NCI-H2081 treated with DMSO at 0.1 percent for 48 hours (cell line): ENCODE measurements at regions not wholly inside any gene's neighbourhood (a gene's known extent, or its start where the extent isn't known, plus 50 kb on each side); places are given as distances from the start of the nearest gene placed in this dataset.

Experiments used
- DNase-seq: peaks from one replicate; lab custom pipeline; 2025; lab: John Stamatoyannopoulos, UW

DNA sequence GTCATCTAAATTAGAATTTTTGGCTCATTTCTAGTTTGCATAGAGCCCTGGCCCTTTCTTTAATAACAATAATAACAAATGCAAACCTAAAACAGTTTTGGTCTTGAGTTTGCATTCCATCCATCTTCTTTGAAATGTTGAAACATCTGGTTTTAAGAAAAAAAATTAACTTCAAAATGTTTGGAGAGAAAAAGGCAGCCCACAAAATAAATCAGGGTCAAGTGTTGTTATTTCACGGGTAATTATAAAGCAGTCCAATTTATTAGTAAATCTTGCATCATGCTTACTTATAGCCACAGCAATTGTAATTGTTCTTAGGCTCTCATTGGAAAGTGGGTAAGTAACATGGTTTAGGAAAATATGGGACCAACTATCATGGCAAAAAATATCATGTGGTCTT is 247.0 kb upstream of the MEF2C start:
- DNase-seq: no peak

DNA sequence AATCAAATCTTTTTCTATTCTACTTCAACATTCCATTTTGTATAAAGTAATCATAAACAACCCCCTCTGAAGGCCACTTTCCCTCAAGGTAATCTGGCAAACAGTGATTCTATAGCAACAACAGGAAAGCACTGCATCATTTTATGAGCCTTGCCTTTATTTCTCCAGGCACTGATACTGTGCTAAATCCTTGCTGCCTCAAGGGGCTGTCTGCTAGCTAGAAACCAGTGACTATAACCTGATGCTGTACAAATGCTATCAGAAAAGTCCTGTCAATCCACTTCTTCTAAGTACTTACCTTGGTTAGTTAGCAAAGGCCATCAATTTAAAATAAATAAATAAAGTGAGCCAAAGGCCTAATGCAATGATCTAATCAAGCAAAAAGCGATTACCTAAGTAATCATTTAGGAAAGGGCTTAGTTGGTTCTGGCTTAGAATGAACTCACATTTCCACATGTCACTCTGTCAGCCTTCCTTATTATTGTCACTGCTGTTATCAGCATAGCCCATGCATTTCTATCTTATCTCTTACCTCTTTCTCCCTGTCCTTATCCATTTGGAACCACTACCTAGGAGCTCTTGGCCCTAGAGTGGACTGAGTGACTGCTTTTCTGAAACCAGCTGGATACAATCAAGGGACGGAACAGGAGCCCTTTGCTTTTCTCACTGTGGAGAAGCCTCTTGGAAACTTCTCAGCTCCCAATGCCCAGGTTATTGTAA is 246.1 kb upstream of the MEF2C start:
- no peak for DNase-seq

DNA sequence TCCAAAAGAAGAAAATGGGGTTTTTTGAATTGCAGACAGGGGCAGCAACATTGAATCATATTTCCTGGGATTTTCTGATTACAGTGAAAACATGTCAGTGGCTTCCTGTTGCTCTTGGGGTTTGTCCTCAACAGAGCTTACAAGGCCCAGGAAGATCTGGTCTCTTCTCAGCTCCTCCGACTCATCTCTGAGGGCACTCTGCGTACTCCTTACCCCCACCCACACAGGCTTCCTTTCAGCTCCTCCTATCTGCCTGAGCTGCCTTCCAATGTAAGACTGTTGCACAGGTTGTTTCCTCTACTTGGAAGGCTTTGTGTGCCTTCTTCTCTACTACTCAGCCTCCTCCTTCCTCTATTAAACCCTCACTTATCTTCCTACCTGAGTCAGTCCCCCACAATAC is 245.1 kb upstream of the MEF2C start:
- no peak for DNase-seq

DNA sequence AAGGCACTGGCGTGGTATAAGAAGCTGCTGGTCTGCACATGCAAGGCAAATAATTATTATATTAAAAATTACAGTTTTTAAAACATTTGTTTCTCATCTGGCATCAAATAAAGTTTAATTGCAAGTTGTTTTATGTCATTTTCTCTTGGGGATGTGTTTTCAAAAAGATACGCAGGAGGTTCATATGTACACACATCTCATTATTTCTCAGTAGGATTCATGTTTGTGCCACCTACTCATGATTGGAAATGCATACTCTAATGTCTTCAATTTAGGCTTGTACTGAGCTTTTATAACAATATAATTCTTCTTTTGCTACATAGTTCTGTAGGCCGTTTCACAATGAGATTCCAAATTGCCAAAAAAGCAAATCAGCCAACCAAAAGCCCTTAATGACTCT is 244.2 kb upstream of the MEF2C start:
- no peak for DNase-seq

DNA sequence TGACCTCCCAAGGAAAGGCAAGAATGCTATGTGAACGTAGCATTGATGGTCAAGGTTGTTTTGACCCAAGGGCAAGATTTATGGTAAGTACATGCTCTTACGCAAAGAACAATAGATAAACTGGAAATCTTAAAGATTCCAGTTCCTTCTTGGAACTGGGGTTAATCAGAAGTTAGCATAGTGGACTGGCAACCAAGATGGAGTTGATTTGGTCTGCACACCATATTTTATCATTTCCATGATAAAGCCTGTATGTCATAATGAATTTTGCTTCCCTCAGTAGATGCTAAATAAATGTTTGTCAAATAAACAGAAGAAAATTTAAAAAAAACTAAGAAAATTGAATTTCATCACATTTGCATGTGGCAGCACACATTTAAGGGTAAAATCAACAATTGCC is 242.4 kb upstream of the MEF2C start:
- no peak for DNase-seq

DNA sequence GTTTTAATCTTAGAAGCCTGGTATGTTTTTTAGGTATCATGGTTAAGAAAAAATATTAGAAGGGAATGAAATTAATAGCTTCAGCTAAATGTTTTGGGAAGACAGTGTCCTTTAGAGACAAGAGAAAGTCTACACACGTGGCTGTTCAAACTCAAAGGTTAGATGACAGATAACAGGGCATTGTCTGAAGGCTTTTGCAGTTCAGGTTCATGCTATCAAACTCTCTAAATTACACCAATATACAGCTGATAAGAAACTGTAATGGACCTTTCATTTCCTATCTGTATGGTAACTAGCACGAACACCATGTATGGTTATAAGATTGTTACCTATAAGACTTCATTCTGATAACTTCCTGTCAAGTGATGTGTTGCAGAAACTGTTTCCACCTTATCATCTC is 240.6 kb upstream of the MEF2C start:
- no peak for DNase-seq

DNA sequence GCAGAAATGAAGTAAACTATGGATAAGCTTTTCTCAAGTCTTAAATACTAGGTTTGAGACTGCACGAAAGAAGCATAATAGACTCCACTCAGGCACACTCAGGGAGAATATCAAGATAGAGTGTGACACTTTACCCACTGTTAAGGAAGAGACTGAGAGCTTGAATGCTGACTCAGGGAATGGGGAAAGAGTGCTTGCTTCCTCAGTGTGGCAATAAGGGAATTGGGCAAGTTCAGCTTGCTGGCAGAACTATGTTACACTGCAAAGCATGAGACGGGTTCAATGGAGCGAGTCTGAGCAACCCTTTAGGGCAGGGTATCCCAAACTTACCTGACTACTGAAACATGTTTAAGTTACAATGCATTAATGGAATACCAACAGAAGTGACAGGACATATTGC is 237.7 kb upstream of the MEF2C start:
- DNase-seq: no peak

DNA sequence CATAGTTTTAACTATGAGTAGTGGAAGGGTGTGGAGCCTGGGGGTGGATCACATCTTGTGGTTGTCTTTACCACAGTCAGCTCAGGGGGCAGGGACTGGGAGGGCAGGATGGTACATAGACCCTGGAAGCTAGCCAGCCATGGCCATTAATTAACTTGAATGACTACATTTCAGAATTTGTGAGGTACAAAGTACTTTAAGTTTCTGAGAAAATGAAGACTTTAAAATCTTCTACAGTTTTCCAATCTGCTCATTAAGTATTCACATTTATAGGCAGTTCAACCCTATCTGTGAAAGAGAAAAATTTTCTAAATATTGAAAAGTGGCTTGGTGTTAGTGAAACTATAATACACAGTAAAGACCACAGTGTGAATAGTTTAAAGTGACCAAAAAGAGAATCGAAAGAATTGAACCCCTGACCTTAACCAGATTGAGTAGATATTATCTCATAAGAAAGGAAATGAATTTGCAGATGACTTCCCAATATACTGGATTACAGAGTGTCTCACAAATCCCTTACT is 234.2 kb upstream of the MEF2C start:
- DNase-seq: no peak

DNA sequence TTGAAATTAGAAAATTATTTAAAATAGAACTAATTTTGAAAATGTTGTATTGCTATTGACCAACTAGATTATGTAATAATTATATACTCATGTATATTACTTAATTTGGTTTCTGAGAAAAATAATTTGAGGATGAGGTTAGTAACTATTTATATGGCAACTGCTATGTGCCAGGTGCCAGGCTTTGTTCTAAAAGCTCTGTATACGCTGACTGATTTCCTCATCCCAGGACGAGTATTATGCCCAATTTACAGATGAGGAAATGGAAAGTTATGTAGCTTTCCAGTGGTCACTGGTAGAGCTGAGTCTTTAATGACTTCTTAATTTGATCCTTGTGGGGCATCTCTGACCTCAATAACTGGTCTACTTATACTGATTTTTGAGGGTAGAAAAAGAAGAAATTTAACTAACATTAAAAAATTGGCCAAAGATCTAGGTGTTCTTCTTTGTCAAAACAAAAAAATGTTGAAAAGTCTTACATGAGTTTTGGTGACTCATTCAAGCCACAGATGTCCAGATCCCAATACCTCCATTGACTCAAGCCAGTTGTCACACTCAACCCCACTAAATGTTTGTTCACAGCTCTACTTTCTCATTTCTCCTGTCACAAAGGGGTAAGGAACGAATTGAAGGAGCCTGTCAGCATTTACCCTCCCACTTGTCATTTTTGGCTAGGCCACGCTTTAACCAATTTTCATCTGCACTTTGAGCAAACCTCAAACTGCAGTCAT is 228.1 kb upstream of the MEF2C start:
- DNase-seq: no peak

DNA sequence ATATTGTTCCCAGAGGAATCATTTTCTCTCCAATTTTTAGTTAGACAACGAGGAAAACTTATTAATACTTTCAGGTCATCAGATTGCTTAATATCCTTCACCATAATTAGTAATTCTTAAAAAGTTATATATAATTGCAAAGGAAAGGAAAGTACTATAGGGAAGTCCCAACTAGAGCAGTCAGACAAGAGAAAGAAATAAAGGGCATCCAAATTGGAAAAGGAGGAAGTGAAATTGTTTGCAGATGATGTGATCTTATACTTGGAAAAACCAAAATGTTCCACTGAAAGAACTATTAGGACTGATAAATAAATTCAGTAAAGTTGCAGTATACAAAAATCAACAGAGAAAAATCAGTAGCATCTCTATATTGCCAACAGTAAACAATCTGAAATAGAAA is 223.5 kb upstream of the MEF2C start:
- DNase-seq: no peak

DNA sequence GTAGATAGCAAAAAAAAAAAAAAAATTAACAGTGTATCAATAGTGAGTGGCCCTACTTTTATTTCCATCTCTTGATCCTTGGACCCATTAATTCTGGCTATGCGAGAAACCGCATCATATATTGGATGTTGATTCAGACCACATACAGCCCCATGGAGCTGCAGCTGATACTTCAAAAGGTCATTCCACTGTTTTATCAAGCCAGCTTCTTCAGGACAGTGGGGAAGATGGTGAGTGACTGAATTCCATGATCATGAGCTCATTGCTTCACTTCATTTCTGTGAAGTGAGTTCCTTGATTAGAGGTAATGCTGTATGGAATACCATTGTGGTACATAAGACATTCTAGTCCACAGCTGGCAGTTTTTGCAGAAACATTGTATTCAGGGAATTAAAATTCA is 222.9 kb upstream of the MEF2C start:
- DNase-seq: no peak

DNA sequence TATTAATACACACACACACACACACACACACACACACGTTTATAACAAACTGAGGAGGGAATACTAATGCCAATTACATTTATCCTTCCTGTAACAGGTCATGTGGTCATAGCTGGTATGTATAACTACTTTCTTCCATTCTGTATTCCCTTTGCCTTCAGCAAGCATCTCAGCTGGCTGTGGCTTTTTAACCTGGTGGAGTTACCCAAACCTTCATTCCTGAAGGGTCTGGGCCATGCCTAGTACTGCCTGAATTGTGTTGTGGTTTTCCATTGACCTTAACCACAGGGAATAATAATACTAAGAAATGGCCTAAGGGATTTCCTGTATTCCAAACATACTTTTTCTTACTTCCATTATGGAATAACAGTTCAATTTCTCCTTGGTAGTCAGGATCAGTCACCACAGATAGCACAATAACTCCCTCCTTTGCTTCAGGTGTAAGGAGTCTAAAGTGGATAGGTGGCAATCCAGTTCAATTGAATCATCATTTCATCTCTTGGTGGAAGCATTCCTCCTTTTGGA is 222.2 kb upstream of the MEF2C start:
- no peak for DNase-seq

DNA sequence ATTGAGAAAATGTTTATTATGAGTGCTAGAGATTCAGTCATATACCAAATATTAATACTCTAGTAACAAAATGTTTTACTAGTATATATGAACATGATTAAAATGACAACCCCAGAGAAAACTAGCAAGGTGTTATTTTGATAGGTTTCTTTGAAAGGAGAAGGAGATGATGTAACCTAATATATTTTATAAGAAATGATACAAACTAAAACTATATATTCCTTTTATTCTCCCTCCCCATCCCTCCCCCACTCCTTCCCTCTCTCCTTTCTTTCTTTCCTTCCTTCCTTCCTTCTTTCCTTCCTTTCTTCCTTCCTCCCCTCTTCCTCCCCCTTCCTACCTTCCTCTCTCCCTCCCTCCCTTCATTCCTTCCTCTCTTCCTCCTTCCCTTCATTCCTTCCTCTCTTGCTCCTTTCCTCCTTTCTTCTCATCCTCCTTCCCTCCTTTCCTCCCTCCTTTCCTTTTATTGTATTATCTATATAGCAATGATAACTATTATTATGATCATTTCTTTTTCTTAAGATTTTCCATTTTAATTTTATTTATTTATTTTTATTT is 215.3 kb upstream of the MEF2C start:
- DNase-seq: no peak

DNA sequence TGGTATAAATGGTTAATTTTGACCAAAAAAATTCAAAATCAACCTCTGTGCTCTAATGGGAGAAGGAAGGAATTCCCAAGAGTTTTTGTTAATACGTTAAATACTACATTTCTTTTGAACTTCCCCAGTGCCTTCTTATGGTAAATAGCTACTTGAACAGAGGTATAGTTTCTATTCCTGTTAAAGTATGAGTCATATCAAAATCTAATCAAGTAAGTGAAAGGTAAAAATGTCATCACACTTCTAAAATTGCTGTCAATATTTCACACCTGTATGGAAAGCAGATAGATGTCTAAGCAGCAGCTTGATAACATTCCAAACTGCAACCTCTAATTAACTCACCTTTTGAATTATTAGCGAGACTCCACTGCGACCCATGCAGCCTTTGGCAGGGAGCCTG is 214.1 kb upstream of the MEF2C start:
- no peak for DNase-seq

DNA sequence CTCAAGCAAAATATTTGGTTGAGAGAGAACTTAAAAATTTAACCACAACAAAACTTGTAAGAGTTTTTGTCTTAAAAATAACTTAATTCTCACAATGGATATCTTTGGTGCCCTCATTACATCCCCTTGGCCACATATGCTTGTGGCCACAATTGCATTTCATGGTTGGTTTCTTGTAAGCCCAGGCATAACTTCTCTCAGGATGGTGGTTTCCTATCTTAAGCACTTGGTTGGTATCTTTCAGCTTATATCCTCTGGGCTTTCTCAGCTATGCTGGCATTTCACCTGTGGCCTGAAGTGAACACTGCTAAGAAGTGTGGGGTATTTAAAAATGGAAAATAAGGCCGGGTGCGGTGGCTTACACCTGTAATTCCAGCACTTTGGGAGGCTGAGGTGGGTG is 212.4 kb upstream of the MEF2C start:
- DNase-seq: no peak

DNA sequence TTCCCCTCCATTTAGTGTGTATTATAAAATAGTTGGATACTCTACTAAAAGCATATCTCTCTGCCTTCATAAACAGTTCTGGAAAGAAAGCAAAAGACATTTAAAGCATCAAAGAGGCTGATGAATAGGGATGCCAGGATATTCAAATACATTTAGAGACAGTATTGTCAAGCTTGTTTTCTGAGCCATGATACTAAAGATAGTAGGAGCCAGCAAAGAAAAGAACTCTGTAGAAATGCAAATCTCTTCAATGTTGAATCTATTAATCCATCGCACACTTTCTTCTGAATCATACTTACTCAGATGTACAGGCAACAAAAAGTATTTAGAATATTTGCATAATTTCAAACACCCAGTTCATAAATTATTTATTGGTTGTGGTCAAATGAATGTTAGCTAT is 207.1 kb upstream of the MEF2C start:
- DNase-seq: no peak

DNA sequence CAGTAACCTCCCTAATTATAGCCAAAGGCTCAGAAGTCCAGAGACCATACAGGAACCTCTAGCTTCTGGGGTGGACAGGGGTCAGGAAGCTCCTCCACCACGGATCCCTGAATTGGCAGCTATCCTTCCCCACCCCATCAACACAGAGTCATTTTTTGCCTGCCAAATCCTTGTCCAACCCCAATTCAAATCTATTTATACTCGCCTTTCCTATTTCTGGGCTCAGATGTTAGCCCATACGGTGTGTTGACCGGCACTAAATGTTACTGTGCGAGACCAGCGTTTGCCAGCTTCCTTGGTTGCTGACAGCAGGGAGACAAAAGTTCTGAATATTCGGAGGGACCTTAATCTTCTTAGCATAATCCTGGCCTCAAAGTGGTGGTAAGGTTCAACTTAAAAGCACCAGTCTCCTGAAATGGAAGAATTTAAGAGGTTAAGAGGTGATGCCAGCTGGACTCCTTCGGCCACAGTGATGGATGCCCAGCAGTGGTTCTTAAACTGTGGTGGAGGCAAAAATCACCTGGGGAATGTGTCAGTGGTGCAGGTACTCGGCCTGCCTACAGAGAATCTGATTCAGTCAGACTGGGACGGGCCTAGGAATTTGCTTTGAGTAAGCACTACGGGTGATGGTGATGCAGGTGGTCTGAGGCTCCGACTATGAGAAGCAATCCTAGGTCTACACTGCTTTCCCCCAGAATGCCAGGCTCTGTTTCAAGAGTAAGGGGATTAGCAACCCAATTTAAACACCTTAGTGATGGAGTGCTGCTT is 204.8 kb upstream of the MEF2C start:
- DNase-seq: no peak

DNA sequence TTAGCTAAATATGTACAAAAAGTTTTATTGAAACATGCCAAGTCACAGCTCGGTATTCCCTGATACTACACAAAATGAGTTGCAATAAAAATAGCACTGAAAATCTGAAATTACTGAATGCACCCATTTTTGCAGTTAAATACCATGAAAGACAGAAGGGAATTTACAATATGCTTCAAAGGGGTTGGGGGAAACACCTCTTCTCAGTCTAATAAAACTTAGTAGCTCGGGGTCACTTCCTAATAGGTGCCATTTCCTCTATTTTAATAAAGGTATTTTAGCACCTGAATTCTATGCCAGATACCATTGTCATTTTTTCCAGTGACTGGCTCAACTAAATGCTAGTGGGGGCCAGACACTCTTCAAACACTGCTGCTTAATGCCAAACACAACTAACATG is 204.1 kb upstream of the MEF2C start:
- no peak for DNase-seq

DNA sequence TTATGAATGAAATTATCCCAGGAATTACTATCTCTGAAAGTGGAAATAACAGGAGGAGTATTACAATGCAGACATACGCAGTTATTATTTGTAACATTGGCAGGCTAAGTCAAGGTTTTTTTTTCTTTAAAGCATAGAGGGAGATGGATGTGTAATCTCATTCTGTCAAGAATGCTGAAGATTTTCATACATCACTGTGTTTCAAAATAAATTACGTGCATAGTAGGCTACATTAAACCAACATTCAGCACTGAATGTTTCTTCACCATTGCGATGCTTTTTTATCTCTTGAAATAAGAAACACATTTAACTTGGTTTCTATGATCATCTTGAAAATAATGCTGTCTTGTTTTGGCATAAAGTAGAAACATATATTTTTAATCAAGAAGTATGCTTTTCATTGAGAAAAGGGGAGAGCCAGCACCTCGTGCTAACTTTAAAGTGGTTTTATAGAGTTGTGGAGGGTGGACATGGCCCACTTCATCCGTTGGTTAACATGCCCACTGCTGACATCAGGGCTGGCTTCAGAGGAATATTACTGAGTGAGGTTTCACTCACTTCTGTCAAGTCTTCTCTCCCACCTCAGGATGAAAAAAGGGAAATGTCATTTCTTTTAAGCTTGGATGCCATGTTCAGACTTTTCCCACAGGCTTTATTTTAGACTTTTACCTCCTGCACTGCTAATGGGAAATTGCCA is 203.6 kb upstream of the MEF2C start:
- no peak for DNase-seq

DNA sequence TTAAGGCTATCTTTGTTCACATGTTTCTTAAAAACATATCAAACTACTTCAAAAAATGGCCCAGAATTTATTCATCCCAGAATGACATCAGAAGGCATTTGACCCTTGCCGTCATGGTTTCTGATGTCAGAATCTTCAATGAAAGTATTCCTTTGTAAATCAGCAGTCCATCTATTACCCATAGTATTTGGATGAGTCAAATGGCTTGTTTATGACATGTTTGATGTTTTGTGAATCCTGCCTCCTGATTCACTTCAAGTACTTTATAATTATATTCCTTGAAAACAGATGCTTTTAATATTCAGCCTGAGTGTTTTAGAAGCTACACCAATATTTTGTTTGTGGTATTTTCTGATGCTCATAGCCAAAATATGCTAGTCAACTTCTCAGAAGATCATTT is 200.8 kb upstream of the MEF2C start:
- DNase-seq: no peak

DNA sequence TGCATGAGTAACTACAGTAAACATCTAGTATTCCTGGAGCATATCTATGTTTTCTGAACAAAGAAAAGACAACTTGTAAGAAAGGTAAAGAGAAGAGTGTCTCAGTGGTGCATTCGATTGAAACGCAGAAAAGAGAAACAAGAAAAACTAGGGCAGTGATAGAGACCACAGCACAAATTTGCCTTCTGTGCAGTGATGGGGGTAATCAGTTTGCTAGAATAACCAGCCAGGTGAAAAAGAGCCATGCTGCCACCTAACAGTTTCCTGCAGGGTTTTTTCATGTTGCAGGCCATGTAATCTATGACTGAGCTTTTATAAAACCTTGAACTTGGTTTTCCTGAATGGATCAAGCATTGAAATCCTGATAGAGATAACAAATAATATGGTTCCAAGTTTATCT is 198.4 kb upstream of the MEF2C start:
- DNase-seq: no peak
